Fibroblast of skin of right biceps (primary cell): ENCODE measurements at regions not wholly inside any gene's neighbourhood (a gene's known extent, or its start where the extent isn't known, plus 50 kb on each side); places are given as distances from the start of the nearest gene placed in this dataset.
"Not testable (repeated sequence)": the region's sequence is repeated elsewhere in the genome, so short reads cannot be mapped to it uniquely, and the experiment has no call there.

Experiments
- DNase-seq: peaks from one replicate; pipeline ENCODE4 v3.0.0-alpha.2; 2013

- DNase-seq = no peak
Observed at GRCh38 chr5:10126900-10127299, 122.8 kb downstream of the ATPSCKMT start.

DNA sequence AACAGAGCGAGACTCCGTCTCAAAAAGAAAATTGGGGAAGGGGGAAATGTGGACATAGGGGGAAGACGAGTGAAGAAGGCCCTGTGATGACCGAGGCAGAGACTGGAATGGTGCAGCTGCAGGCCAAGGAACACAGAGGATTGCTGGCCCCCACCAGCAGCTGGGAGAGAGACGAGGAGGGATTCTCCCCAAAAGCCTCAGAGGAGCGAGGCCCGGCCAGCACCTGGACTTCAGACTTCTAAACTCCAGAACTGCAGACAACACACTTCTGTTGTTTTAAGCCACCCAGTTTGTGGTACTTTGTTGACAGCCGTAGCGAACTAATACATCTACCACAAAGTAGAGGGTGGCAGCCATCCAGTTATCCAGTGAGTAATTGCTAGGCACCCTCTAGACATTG, 124.6 kb downstream of the ATPSCKMT start:
- no peak for DNase-seq

- no peak for DNase-seq
Observed at GRCh38 chr5:10124287-10124686, 125.4 kb downstream of the ATPSCKMT start.

- DNase-seq = no peak
Observed at GRCh38 chr5:10123254-10123989, 126.3 kb downstream of the ATPSCKMT start.

DNA sequence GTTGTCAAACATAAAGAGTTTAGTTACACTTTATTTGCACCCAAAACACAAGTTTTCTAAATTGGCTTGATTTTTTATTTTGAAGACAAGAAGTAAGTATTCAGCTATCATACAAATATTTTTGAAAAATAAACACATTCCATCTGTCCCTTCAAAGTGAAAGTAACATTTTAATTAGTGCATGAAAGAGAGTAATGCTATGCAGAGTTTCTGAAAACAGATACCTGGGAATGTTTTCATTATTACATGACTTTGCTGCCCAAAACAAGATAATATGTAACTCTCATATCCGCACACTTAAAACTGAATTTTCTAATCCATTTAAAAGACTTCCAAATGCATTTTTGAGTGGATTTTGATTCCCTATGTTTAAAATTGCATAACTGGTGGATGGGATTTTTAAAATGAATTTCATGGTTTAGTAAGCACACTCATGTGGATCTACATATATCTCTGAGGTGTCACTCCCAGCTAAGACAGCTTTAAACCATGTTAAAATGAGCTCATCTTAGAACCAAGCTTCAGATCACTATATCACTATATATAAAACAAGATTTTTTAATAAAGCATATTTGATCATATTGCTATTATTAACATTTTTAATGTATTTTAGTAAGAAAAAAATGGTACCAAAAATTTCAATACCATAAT, 127.5 kb downstream of the ATPSCKMT start:
- DNase-seq = no peak

- DNase-seq = no peak
Observed at GRCh38 chr5:10120934-10121333, 128.8 kb downstream of the ATPSCKMT start.

- no peak for DNase-seq
Observed at GRCh38 chr5:10118150-10118549, 131.5 kb downstream of the ATPSCKMT start.

- DNase-seq = no peak
Observed at GRCh38 chr5:10116594-10116993, 133.1 kb downstream of the ATPSCKMT start.

- no peak for DNase-seq
Observed at GRCh38 chr5:10115669-10116068, 134.0 kb downstream of the ATPSCKMT start.

DNA sequence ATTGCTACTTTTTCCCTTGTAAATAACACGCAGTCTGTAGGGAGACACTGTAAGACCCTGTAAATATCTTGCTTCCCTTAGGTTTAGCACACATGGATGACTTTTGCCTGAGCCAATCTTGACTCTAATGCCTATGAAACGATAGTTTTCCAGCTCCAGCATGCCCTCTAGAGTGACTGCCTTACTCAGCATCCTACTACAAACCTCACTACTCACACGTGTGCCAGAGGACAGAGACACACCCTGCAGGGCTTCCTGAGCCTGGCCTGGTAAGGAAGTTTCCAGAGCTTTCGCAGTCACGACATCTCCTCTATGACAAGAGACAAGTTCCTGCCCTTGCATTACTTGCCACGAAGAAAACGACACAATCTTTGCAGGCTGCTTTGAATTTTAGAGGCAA, 138.1 kb downstream of the ATPSCKMT start:
- DNase-seq = peak; percentile 70

DNA sequence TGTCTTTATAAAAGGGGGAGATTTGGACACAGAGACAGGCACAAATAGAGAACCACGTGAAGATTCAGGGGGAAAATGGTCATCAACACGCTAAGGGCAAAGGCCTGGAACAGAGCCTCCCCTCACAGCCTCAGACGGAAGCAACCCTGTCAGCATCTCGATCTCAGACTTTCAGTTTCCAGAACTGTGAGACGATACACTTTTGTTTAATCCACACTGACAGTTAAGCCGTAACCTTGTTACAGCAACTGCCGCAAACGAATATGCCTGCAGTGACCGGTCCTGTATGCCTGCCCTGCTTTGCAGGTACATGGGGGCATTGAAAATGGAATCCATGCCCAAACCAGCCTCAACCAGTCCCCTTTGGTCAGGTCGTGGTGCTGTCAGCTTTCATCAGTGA, 139.5 kb downstream of the ATPSCKMT start:
- no peak for DNase-seq

- peak; percentile 5 for DNase-seq
Observed at GRCh38 chr5:10109299-10109698, 140.4 kb downstream of the ATPSCKMT start.

GRCh38 chr5:10106806-10107205, 142.9 kb downstream of the ATPSCKMT start:
- DNase-seq = peak; percentile 4

DNA sequence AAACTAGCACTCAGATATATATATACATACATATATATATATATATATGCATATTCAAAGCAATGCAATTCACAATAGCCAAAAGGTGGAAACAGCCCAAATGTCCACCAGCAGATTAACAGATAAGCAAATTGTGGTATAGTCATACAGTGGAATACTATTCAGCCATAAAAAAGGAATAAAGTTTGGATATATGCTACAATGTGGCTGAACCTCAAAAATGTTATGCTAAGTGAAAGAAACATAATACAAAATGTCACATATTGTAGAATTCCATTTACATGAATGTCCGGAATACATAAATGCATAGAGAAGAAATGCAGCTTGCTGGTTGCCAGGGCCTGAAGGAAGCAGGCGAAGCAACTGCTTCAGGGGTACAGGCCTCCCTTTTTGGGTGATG, 143.4 kb downstream of the ATPSCKMT start:
- no peak for DNase-seq

- no peak for DNase-seq
Observed at GRCh38 chr5:10102706-10103497, 146.8 kb downstream of the ATPSCKMT start.

- DNase-seq = not testable (repeated sequence)
Observed at GRCh38 chr5:10102235-10102634, 147.5 kb downstream of the ATPSCKMT start.

DNA sequence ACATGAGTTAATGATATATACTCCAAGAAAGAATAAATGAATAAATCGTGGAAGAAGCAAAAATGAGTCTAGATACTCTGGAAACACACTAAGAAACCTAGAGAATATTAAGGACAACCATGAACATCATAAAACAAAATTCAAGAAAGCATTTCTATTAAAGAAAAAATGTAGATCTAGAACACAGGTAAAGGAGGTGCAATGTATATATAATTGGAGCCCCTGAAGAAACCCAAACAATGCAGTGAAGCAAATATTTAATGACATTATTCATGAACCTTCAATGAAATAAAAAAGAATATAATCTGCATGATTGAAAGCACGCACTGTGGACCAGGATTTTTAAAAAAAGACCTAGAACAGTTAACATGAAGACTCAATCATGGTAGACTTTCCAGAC, 150.1 kb downstream of the ATPSCKMT start:
- DNase-seq = no peak

GRCh38 chr5:10091701-10092100, 158.0 kb downstream of the ATPSCKMT start:
- DNase-seq = no peak

- no peak for DNase-seq
Observed at GRCh38 chr5:10090074-10090473, 159.6 kb downstream of the ATPSCKMT start.

- DNase-seq = no peak
Observed at GRCh38 chr5:10085185-10085584, 164.5 kb downstream of the ATPSCKMT start.

GRCh38 chr5:10081584-10081983, 168.1 kb downstream of the ATPSCKMT start:
- no peak for DNase-seq

DNA sequence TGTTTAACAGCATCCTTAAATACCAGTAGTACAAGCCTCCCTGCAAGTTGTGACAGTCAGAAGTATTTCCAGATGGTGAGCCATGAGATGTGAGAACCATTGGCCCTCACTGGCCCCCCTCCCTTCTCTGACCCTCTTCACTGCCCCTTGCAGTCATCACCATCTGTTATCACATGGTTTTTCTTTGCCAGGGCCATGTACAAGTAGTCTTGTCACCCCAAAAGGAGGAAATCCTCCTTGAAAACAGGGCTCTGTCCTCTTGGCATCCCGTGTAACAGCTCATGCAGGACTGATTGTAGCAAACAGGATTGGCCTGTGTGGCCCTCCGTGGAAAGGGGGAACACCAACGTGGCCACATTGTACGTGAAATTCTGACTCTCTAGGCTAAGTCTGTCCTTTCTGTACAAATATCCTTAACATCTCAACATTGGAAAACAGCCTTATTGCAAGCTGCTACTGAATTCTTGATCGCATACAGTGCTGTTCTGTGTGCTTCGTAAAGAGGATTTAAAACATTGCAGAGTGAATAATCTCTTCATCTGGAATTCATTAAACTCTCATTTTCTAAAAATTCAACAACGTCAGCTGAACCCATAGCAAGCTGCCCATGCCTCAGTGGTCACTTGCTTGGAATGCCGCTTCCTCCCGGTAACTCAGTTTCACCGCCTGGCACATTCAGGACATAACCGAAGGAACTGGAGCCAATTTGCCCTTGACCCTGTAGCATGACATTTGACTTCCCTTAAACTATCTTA, 171.7 kb downstream of the ATPSCKMT start:
- peak; percentile 87 for DNase-seq
